OCI-LY1 (cell line): ENCODE measurements at regions not wholly inside any gene's neighbourhood (a gene's known extent, or its start where the extent isn't known, plus 50 kb on each side); places are given as distances from the start of the nearest gene placed in this dataset.

Experiments used
- H2AFZ ChIP-seq: fragments of 200-600 bp; sonication (generic), shearing (Covaris generic); 2 replicates; pipeline ENCODE4 v1.6.0; 2014; ENCODE audit warnings: antibody characterized with exemption, mild to moderate bottlenecking, low read length
- H3F3A ChIP-seq: fragments of 200-600 bp; sonication (generic), shearing (Covaris generic); 2 replicates; pipeline ENCODE4 v1.6.0; 2014; ENCODE audit warnings: mild to moderate bottlenecking, antibody characterized with exemption, low read length, moderate library complexity; ENCODE audit not compliant: insufficient read depth
- H3K27ac ChIP-seq: fragments of 200-600 bp; sonication (generic); 2 replicates; pipeline ENCODE4 v1.5.1; 2014; ENCODE audit warnings: low read length, mixed run types, mild to moderate bottlenecking, low read depth; ENCODE audit not compliant: poor library complexity, severe bottlenecking
- H3K27me3 ChIP-seq: fragments of 200-600 bp; sonication (generic); 2 replicates; pipeline ENCODE4 v1.6.0; 2014; ENCODE audit warnings: antibody characterized with exemption, mild to moderate bottlenecking, low read length, moderate library complexity; ENCODE audit not compliant: insufficient read depth
- H3K36me3 ChIP-seq: fragments of 200-600 bp; sonication (generic); 2 replicates; pipeline ENCODE4 v1.6.1; 2014; ENCODE audit warnings: mild to moderate bottlenecking, antibody characterized with exemption, low read length, moderate library complexity, mixed read lengths; ENCODE audit not compliant: insufficient read depth
- H3K4me1 ChIP-seq: fragments of 200-600 bp; sonication (generic); 2 replicates; pipeline ENCODE4 v1.5.1; 2014; ENCODE audit warnings: mild to moderate bottlenecking, low read length, moderate library complexity; ENCODE audit not compliant: insufficient read depth, severe bottlenecking
- H3K4me2 ChIP-seq: fragments of 200-600 bp; sonication (generic), shearing (Covaris generic); 2 replicates; pipeline ENCODE4 v1.6.1; 2014; ENCODE audit warnings: low read length
- H3K4me3 ChIP-seq: fragments of 200-600 bp; sonication (generic); 2 replicates; pipeline ENCODE4 v1.5.1; 2014; ENCODE audit warnings: low read length, low read depth, mild to moderate bottlenecking, mixed read lengths; ENCODE audit not compliant: poor library complexity, severe bottlenecking
- H3K79me2 ChIP-seq: fragments of 200-600 bp; shearing (Covaris generic); 2 replicates; pipeline ENCODE4 v1.6.1; 2016; ENCODE audit warnings: mixed run types, low read length, mixed read lengths; ENCODE audit not compliant: insufficient read depth
- H3K9ac ChIP-seq: fragments of 200-600 bp; sonication (generic), shearing (Covaris generic); 2 replicates; pipeline ENCODE4 v1.6.1; 2014; ENCODE audit warnings: mild to moderate bottlenecking, low read length, mixed read lengths
- H3K9me2 ChIP-seq: fragments of 200-600 bp; sonication (generic), shearing (Covaris generic); 2 replicates; pipeline ENCODE4 v1.6.1; 2014; ENCODE audit warnings: low read depth, mild to moderate bottlenecking, low read length, mixed read lengths
- H3K9me3 ChIP-seq: fragments of 200-600 bp; shearing (Covaris generic); 2 replicates; pipeline ENCODE4 v1.6.1; 2014; ENCODE audit warnings: low read length, mixed read lengths
- H4K20me1 ChIP-seq: fragments of 200-600 bp; sonication (generic), shearing (Covaris generic); 2 replicates; pipeline ENCODE4 v1.6.0; 2016; ENCODE audit warnings: mild to moderate bottlenecking, low read length; ENCODE audit not compliant: insufficient read depth
- CTCF ChIP-seq: fragments of 200-600 bp; sonication (generic), shearing (Covaris generic); IDR thresholded peaks from 2 replicates; pipeline ENCODE4 v1.5.1; 2017; ENCODE audit warnings: mild to moderate bottlenecking, antibody characterized with exemption, low read length, moderate library complexity, mixed read lengths
- EZH2 ChIP-seq: fragments of 200-600 bp; sonication (generic), shearing (Covaris generic); IDR thresholded peaks from 2 replicates; pipeline ENCODE4 v1.8.0; 2017; ENCODE audit warnings: borderline replicate concordance, mixed run types, mild to moderate bottlenecking, antibody characterized with exemption, low read length, moderate library complexity, mixed read lengths

- H3K9ac ChIP-seq = no peak overlapping the region
These were observed 362.2 kb upstream of the PCDH20 start for GRCh38 chr13:61777899-61778298.

GRCh38 chr13:61777271-61777670 is 361.6 kb upstream of the PCDH20 start:
- Histone ChIP-seq H3K4me2 (no peak overlapping the region), H4K20me1 (no peaks in the 10 kb centered on the region), H3K27me3 (no peaks in the 10 kb centered on the region), H3K36me3 (no peaks in the 10 kb centered on the region), H3K27ac (no peak overlapping the region), H3K9me3 (no peaks in the 10 kb centered on the region), H2AFZ (no peak overlapping the region), H3K4me1 (no peaks in the 10 kb centered on the region), H3K4me3 (no peak overlapping the region), H3K9me2 (no peaks in the 10 kb centered on the region), H3K79me2 (no peaks in the 10 kb centered on the region), H3F3A (no peaks in the 10 kb centered on the region), H3K9ac (no peak overlapping the region)
- TF ChIP-seq CTCF = no peak
- no peak for TF ChIP-seq EZH2

More at GRCh38 chr13:61777899-61778298, 362.2 kb upstream of the PCDH20 start:
- no peaks in the 10 kb centered on the region for H3K79me2 ChIP-seq
- H3K4me2 ChIP-seq = no peak overlapping the region
- TF ChIP-seq EZH2 = no peak
- H3F3A ChIP-seq = no peaks in the 10 kb centered on the region
- H3K36me3 ChIP-seq = no peaks in the 10 kb centered on the region
- no peak overlapping the region for H3K4me3 ChIP-seq
- no peak overlapping the region for H2AFZ ChIP-seq
- no peaks in the 10 kb centered on the region for H3K27me3 ChIP-seq
- no peaks in the 10 kb centered on the region for H3K9me2 ChIP-seq
- no peaks in the 10 kb centered on the region for H4K20me1 ChIP-seq
- no peak overlapping the region for H3K27ac ChIP-seq
- no peaks in the 10 kb centered on the region for H3K9me3 ChIP-seq
- no peaks in the 10 kb centered on the region for H3K4me1 ChIP-seq

- H3K4me1 ChIP-seq = no peaks in the 10 kb centered on the region
- TF ChIP-seq EZH2 = no peak
- TF ChIP-seq CTCF = no peak
- no peak overlapping the region for H2AFZ ChIP-seq
- H3K9me2 ChIP-seq = no peaks in the 10 kb centered on the region
- no peak overlapping the region for H3K4me2 ChIP-seq
- H3K27ac ChIP-seq = no peak overlapping the region
- no peaks in the 10 kb centered on the region for H3F3A ChIP-seq
- H3K9ac ChIP-seq = no peak overlapping the region
- H3K36me3 ChIP-seq = no peaks in the 10 kb centered on the region
- H3K9me3 ChIP-seq = no peaks in the 10 kb centered on the region
- H3K4me3 ChIP-seq = no peak overlapping the region
- H3K79me2 ChIP-seq = no peaks in the 10 kb centered on the region
- H4K20me1 ChIP-seq = no peaks in the 10 kb centered on the region
- H3K27me3 ChIP-seq = no peaks in the 10 kb centered on the region
These were observed 359.3 kb upstream of the PCDH20 start for GRCh38 chr13:61774903-61775302.

- Histone ChIP-seq H3K4me2 (no peak overlapping the region), H3F3A (no peaks in the 10 kb centered on the region), H3K9me3 (no peaks in the 10 kb centered on the region), H3K36me3 (no peaks in the 10 kb centered on the region), H3K27me3 (no peaks in the 10 kb centered on the region), H3K27ac (no peak overlapping the region), H3K79me2 (no peaks in the 10 kb centered on the region), H3K9ac (no peak overlapping the region), H4K20me1 (no peaks in the 10 kb centered on the region), H3K4me1 (no peaks in the 10 kb centered on the region), H2AFZ (no peak overlapping the region), H3K9me2 (no peaks in the 10 kb centered on the region), H3K4me3 (no peak overlapping the region)
- TF ChIP-seq CTCF = no peak
These were observed 355.0 kb upstream of the PCDH20 start for GRCh38 chr13:61770681-61771080.
